Prostate gland (tissue), 2 donors: ENCODE measurements at regions not wholly inside any gene's neighbourhood (a gene's known extent, or its start where the extent isn't known, plus 50 kb on each side); places are given as distances from the start of the nearest gene placed in this dataset.
"Not testable (repeated sequence)": the region's sequence is repeated elsewhere in the genome, so short reads cannot be mapped to it uniquely, and the experiment has no call there.

Experiments
- POLR2AphosphoS5 ChIP-seq: sonication (generic); formaldehyde crosslinking; IDR thresholded peaks from one replicate; pipeline ENCODE4 v1.6.1; 2017; ENCODE audit warnings: antibody characterized with exemption
- TF ChIP-seq, protein P1 (sequence below), 4 experiments: fragments of 200-600 bp in 2 of 4; fragments of 450-650 bp in 2 of 4; sonication (generic) in 2 of 4; IDR thresholded peaks; 1 replicate in 3 of 4; 2 replicates in 1 of 4; pipeline ENCODE4 v1.5.1; 2016 to 2019; ENCODE audit warnings: antibody characterized with exemption in 4 of 4, mild to moderate bottlenecking in 2 of 4, moderate library complexity in 2 of 4

DNA sequence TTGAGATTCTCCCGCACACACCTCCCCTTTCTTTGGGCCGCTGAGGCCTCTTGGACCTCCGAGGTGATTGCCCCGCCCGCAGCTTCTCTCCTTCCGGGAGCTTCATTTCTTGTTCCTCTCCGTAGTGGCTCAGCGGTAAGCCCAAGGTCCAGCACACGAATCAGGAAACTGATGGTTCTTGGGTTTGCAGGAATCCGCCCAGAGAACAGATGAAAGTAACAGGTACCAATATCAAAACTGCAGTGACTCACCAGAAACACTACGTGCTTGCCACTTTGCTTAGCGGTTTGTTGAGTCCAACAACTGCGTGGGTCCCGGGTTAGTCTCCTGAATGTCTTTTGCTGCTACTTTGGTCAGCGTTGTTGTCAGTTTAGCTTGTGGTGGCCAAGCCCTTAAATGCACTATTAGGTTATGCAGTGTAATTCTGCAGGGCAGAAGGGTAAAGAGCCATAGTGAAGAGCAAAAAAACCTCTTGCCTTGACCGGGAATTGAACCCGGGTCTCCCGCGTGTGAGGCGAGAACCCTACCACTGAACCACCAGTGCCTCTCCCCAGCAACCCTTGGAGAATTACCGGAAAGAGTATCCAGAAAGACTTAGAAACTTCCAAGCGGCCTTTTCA is 172.1 kb downstream of the FAM72C start:
- TF ChIP-seq, protein P1, sequence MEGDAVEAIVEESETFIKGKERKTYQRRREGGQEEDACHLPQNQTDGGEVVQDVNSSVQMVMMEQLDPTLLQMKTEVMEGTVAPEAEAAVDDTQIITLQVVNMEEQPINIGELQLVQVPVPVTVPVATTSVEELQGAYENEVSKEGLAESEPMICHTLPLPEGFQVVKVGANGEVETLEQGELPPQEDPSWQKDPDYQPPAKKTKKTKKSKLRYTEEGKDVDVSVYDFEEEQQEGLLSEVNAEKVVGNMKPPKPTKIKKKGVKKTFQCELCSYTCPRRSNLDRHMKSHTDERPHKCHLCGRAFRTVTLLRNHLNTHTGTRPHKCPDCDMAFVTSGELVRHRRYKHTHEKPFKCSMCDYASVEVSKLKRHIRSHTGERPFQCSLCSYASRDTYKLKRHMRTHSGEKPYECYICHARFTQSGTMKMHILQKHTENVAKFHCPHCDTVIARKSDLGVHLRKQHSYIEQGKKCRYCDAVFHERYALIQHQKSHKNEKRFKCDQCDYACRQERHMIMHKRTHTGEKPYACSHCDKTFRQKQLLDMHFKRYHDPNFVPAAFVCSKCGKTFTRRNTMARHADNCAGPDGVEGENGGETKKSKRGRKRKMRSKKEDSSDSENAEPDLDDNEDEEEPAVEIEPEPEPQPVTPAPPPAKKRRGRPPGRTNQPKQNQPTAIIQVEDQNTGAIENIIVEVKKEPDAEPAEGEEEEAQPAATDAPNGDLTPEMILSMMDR (IDR thresholded peaks at IDR 0.05): not testable (repeated sequence)
- TF ChIP-seq POLR2AphosphoS5: not testable (repeated sequence)
